ENCODE measurements at regions not wholly inside any gene's neighbourhood (a gene's known extent, or its start where the extent isn't known, plus 50 kb on each side); places are given as distances from the start of the nearest gene placed in this dataset.

GRCh38 chr9:78568774-78569173, 271.8 kb downstream of the PSAT1 start:
- 73 to 90% methylated on average over 4 to 5 of the region's 5 CpGs for WGBS, 2 donors (ENCODE audit: low coverage in 1 of 2)
- no peak for DNase-seq
- in situ Hi-C loops (cut with MboI; ENCODE audit: low pct_ligation_motif_present in 1 of 4, low pct_unique_long_range_greater_than_20kb in 1 of 4, low sequenced_read_pairs in 3 of 4): no loop called here

GRCh38 chr9:78572266-78572665, 275.3 kb downstream of the PSAT1 start:
- 49 to 65% methylated on average over 2 to 3 of the region's 3 CpGs for WGBS, 2 donors (ENCODE audit: low coverage in 1 of 2)
- H3K27ac ChIP-seq: no peak overlapping the region
- TF ChIP-seq POLR2A (IDR thresholded peaks at IDR 0.05) (no peak), CTCF (IDR thresholded peaks at IDR 0.05) (no peak), EP300 (IDR thresholded peaks at IDR 0.05; ENCODE audit: low read depth) (no peak), POLR2AphosphoS5 (IDR thresholded peaks at IDR 0.05) (no peak)
- no peaks in the 10 kb centered on the region for H3K36me3 ChIP-seq
- no peaks in the 10 kb centered on the region for H3K4me1 ChIP-seq
- no peak for DNase-seq
- H3K9me3 ChIP-seq: no peaks in the 10 kb centered on the region
- in situ Hi-C loops (cut with MboI; ENCODE audit: low pct_ligation_motif_present in 1 of 4, low pct_unique_long_range_greater_than_20kb in 1 of 4, low sequenced_read_pairs in 3 of 4) (no loop called here), intact Hi-C loops (cut with DNase I; ENCODE audit: low total_unique reads) (no loop called here)
- H3K4me3 ChIP-seq: no peak overlapping the region
- no peaks in the 10 kb centered on the region for H3K27me3 ChIP-seq

More at GRCh38 chr9:78568774-78569173, 271.8 kb downstream of the PSAT1 start:
- intact Hi-C loops (cut with DNase I; ENCODE audit: low total_unique reads): no loop called here
- H3K4me3 ChIP-seq: no peak overlapping the region
- no peaks in the 10 kb centered on the region for H3K36me3 ChIP-seq
- no peaks in the 10 kb centered on the region for H3K4me1 ChIP-seq
- no peak for TF ChIP-seq POLR2AphosphoS5 (IDR thresholded peaks at IDR 0.05)
- no peak for TF ChIP-seq CTCF (IDR thresholded peaks at IDR 0.05)
- TF ChIP-seq EP300 (IDR thresholded peaks at IDR 0.05; ENCODE audit: low read depth): no peak
- no peak for TF ChIP-seq POLR2A (IDR thresholded peaks at IDR 0.05)
- H3K27me3 ChIP-seq: no peaks in the 10 kb centered on the region
- no peaks in the 10 kb centered on the region for H3K9me3 ChIP-seq
- H3K27ac ChIP-seq: no peak overlapping the region

GRCh38 chr9:78573205-78573604, 276.3 kb downstream of the PSAT1 start:
- DNase-seq: no peak
- H3K4me1 ChIP-seq: no peaks in the 10 kb centered on the region
- no peak overlapping the region for H3K4me3 ChIP-seq
- no peak for TF ChIP-seq EP300 (IDR thresholded peaks at IDR 0.05; ENCODE audit: low read depth)
- TF ChIP-seq POLR2A (IDR thresholded peaks at IDR 0.05): no peak
- TF ChIP-seq CTCF (IDR thresholded peaks at IDR 0.05): no peak
- no peak for TF ChIP-seq POLR2AphosphoS5 (IDR thresholded peaks at IDR 0.05)
- no peaks in the 10 kb centered on the region for H3K9me3 ChIP-seq
- WGBS, 2 donors (ENCODE audit: low coverage in 1 of 2): 56 to 82% methylated on average over 1 of the region's 1 CpG
- in situ Hi-C loops (cut with MboI; ENCODE audit: low pct_ligation_motif_present in 1 of 4, low pct_unique_long_range_greater_than_20kb in 1 of 4, low sequenced_read_pairs in 3 of 4) (no loop called here), intact Hi-C loops (cut with DNase I; ENCODE audit: low total_unique reads) (no loop called here)
- no peak overlapping the region for H3K27ac ChIP-seq
- no peaks in the 10 kb centered on the region for H3K27me3 ChIP-seq
- no peaks in the 10 kb centered on the region for H3K36me3 ChIP-seq

GRCh38 chr9:78573669-78574068, 276.7 kb downstream of the PSAT1 start:
- Histone ChIP-seq H3K4me1 (no peaks in the 10 kb centered on the region), H3K36me3 (no peaks in the 10 kb centered on the region), H3K27ac (no peak overlapping the region), H3K27me3 (no peaks in the 10 kb centered on the region), H3K9me3 (no peaks in the 10 kb centered on the region), H3K4me3 (no peak overlapping the region)
- in situ Hi-C loops (cut with MboI; ENCODE audit: low pct_ligation_motif_present in 1 of 4, low pct_unique_long_range_greater_than_20kb in 1 of 4, low sequenced_read_pairs in 3 of 4) (no loop called here), intact Hi-C loops (cut with DNase I; ENCODE audit: low total_unique reads) (no loop called here)
- TF ChIP-seq CTCF (IDR thresholded peaks at IDR 0.05): no peak
- no peak for TF ChIP-seq POLR2AphosphoS5 (IDR thresholded peaks at IDR 0.05)
- TF ChIP-seq POLR2A (IDR thresholded peaks at IDR 0.05): no peak
- no peak for TF ChIP-seq EP300 (IDR thresholded peaks at IDR 0.05; ENCODE audit: low read depth)
- 58 to 96% methylated on average over 4 of the region's 4 CpGs for WGBS, 2 donors (ENCODE audit: low coverage in 1 of 2)
- no peak for DNase-seq

Measured in transverse colon (tissue), 4 donors.